ENCODE measurements at regions not wholly inside any gene's neighbourhood (a gene's known extent, or its start where the extent isn't known, plus 50 kb on each side); places are given as distances from the start of the nearest gene placed in this dataset.

DNA sequence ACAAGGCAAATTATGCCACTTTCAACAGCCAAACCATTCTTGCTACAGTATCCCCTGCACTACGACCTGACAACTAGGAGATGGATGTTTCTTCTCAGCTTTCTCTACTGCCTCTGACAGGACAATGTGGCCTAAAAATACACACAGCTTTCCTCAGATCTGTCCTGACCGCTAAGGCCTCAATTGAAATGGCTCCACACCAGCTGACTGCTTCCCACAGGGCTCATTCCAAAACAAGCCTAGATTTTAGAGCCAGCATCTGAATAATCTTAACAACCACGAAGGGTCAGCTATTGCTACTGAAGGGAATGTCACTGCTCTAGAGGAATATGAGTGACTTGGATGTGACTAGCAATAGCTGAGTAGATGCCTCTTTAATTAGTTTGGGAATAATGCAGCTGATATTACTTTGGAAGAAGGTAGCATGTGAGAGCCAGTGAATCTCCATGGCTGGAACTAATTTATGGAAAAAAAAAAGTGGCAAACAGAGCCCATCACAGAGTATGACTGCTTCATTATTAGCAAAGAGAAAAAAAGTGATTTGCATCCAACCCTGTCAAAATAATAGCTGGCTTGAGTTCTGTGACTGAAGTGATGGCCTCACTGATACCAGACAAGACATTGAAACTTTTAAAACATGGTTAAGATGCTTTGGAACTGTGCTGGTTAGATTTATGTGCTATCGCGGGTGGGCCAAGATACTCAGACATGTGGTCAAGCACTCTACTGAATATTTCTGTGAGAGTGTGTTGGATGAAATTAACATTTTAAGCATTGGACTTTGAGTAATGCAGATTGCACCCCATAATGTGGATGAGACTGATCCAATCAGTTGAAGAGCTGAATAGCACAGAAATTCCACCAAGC, 450.2 kb downstream of the NR2F1-AS1 start:
- DNase-seq (ENCODE audit: extremely low spot score, insufficient read length, low read depth) (no peak), FAIRE-seq (no peak)

DNA sequence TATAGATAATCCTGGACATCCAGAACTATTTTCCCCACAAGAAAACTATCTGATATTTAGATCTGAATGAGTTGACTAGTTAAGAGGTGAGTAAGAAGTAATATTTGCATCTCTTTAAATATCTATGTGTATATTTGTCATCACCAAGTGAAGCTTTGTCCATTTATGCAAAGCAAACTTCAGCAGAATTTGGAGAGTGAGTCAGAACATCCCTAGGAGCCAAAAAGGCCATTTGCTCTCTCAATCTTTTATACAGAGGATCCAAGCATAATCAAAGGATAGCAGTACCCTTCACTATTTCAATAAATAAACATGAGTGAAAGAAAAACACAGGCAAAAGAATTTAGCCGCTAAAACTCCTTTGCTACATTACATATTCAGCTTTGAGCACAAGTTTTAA, 454.4 kb downstream of the NR2F1-AS1 start:
- DNase-seq (ENCODE audit: extremely low spot score, insufficient read length, low read depth) (no peak), FAIRE-seq (no peak)

DNA sequence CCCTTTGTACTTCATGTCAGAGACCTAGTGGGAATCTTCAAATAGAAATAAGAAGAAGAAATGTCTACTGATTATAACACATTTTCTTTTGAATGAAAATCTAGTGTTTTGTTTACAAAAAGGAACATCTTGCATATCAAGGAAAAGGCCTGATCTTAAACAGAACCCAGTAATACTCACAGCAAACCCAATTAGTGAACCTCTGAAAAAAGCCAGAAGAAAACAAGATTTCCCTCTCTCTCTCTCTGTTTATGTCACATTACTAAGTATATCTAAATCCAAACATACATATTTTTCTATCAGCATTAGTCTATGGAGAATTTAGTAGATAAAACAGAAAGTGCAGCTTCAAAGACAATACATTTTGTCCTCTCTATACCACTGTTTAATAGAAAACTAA, 457.9 kb downstream of the NR2F1-AS1 start:
- no peak for FAIRE-seq

DNA sequence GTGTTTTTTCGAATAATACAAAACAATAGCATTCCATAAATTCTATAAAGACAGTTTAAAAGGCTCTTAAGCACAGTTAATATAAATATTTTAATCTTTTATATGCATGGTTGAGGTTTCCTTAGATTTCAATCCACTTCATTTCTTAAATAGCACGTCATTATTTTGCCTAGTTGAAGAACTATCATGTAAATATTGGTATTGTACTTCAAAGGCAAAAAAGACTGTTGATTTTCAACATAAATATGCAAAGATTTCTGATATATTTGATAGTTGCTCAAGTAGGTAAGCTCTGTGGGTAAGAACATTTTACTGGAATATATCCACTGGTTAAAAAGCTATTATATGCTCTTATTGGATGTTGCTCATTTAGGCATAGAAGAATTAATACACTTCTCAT, 458.6 kb downstream of the NR2F1-AS1 start:
- DNase-seq (ENCODE audit: extremely low spot score, insufficient read length, low read depth): no peak
- no peak for FAIRE-seq

More for the DNA sequence above, 457.9 kb downstream of the NR2F1-AS1 start:
- no peak for DNase-seq (ENCODE audit: extremely low spot score, insufficient read length, low read depth)

DNA sequence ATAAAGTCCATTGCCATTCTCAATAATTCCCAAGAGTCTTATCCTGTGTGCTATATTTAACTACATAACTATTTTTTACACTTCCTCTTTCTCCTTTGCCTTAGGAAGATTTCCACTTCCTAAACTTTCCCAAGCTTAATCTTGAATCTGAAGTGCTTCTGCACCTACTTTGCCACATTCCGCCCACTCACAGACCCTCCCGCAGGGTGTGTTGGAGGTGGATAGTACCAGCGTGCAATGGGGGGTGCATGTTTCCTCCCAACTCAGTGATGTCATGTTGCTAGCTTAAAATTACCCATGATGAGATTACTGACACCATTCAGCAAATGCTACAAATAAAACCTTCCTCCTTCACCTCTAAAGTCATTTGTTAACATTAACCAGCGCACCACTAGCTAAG, 460.2 kb downstream of the NR2F1-AS1 start:
- no peak for FAIRE-seq
- DNase-seq (ENCODE audit: extremely low spot score, insufficient read length, low read depth): no peak

DNA sequence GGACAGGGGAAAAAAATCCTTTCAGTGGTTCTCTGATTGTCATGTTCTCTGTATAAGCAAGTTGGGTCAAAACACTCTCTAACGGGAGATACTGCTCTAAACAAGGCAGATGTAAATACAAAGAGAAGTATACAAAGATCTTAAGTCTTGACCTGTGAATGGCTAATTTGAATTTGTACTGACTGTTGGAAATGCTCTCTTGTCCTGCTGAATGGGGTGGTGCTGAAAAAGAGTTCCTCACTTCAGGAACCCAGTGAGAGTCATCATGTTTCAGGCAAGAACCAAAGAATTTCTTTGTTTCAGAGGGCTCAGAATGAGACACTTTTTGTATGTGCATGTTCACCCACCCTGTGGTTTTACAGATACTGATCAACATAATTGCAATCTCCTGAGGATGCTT, 461.0 kb downstream of the NR2F1-AS1 start:
- DNase-seq (ENCODE audit: extremely low spot score, insufficient read length, low read depth) (no peak), FAIRE-seq (no peak)

DNA sequence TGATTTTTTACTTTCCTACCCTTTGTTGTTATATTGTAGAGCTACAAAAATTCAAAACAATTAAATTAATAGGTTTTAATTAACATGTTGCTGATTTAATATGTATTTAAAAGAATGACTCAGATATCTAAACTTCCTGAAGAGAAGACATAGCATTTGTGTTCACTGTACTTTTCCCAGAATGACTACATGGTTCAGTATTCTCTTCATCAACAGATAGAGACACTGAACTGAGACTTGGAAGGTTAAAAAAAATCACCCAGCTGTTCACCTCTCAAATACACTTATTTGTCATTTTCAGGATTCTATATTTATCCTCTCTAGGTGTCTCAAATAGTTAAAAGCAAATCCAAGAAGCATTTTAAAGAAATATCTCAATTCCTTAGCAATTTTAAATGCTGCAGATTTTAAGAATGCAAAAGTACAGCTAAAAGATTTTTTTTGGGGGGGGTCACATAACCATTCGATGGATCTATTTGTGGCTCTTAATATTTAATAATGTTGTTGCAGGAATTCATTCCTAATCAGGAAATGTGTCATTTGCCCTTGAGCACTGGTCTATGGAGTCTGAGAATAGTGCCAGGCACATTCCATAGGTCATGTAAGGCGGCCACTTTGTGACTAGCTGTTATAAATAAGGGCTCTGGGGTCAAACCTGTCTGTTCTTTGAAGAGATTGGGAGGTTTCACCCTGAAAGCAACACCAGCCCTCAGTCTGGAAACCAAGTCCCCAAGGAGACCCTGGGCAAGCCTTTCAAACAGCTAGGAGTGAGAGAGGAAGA, 463.1 kb downstream of the NR2F1-AS1 start:
- FAIRE-seq (no peak), DNase-seq (ENCODE audit: extremely low spot score, insufficient read length, low read depth) (no peak)

DNA sequence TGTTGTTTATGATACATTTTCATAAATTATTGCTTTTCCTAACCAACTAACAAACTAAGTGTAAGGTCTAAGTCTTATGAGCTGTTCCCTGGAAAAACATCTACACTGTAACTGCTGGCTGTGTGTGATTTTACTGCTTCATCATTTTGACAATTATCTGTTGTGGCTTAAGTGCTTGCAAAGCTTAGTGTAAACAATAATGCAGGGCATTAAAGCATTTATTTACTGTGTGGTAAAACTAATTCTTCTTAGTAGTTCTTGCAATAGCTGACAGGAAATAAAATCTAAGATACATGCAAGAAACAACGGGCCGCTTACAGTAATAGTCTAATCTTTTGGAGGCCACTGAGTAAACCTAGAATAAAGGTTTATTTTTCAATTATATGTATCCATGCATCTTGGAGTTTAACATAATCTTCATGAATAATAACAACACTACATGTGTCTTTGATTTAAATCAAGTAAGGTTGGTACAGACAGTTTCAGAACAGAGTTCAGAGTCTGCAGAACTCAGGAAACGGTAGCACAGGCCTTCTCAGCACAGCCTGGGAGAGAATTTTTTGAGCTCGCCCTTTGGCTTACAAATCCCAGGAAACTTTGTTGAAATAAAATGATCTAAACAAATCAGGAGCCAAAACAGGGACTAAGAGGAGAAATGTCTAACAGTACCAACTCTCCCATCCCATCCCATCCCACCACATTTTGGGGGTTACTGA, 473.1 kb downstream of the NR2F1-AS1 start:
- no peak for FAIRE-seq
- no peak for DNase-seq (ENCODE audit: extremely low spot score, insufficient read length, low read depth)

DNA sequence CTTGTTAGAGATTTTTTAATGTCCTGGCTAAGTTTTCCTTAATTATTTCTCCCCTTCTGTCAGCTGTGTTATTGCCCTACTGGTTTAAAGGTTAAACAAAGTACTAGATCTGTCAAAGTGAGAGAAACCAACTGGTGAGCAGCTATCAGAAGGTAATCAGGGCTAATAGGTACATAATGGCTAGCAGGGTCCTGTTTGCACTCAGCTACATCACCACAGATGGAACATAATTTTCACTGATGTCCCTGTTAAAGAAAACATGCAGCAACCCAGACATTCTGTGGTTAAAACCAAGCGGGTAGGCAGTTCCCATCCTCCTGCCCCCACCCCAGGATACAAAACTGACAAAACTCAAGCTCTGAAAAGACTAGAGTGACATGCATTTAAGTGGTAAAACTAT, 473.9 kb downstream of the NR2F1-AS1 start:
- no peak for DNase-seq (ENCODE audit: extremely low spot score, insufficient read length, low read depth)
- FAIRE-seq: no peak

DNA sequence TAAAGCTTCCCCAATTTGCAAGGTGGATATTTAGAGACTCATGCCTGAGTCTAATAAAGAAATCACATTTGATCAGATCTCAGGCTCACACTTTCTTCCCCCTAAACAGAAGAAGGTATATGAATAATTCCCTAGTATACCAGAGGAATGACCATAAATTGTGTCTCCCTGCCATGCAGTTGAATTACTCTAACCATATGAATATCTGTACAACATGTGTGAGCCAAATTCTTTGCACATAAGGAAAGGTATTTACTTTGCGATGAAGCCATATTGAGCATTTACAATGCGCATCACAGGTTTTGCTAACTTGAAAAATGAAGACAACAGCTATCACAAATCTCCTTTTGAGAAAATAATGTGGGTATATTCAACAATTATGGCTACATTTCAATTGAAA, 479.4 kb downstream of the NR2F1-AS1 start:
- FAIRE-seq: no peak
- DNase-seq (ENCODE audit: extremely low spot score, insufficient read length, low read depth): no peak

DNA sequence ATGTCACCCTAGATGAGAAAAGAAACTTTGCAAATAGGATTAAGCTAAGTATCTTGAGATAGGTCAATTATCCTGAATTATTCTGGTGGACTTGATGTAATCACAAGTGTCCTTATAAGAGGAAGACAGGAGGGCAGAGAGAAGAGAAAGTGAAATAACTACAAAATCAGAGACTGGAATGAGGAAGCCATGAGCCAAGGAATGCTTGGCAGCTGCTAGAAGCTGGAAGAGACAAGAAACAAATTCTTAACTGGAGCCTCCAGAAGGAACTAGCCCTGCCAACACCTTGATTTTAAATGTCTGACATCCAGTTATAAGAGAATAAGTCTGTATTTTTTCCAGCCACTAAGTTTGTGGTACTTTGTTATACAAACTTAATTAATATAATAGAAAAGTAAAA, 480.0 kb downstream of the NR2F1-AS1 start:
- no peak for DNase-seq (ENCODE audit: extremely low spot score, insufficient read length, low read depth)

DNA sequence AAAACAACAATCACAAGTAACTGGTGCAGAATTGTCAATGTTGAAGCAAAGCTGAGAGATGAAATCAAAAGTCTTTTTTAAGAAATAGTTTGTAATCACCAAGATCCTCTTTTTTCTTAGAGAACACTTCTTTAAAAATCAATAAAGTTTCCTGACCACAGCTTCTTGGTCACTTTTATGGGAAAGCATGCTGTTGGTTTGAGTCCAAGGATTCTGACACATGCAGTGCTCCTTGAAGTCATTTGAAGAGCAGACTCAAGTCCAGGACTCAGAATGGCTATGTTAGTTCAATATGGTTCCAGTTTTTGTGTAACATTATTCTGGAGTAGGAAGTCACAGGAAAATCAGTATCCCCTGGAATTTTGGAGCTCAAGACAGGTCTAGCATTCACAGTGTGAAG, 480.6 kb downstream of the NR2F1-AS1 start:
- no peak for FAIRE-seq
- no peak for DNase-seq (ENCODE audit: extremely low spot score, insufficient read length, low read depth)

More for the DNA sequence above, 480.0 kb downstream of the NR2F1-AS1 start:
- FAIRE-seq: no peak

DNA sequence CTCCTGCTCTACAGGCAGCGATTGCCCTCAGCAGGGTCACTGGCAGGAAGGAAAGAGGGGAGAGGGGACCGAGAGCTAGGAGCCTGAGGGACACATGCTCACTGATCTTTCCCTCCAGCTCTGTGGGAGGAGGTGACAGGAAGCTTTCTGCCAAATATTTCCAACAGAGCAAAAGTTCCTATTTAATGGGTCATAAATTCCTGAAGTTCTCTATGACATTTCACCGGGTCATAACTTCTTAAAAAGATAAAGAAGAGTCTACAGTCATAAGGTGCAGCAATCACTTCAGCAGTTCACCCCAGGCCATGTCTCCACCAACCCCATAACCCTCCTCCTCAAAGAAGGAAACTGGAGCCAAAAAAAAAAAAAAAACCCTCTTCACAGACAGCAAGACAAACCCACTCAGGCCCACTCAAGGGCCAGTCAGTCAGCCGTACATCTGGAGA, 481.1 kb downstream of the NR2F1-AS1 start:
- no peak for DNase-seq (ENCODE audit: extremely low spot score, insufficient read length, low read depth)
- FAIRE-seq: no peak

DNA sequence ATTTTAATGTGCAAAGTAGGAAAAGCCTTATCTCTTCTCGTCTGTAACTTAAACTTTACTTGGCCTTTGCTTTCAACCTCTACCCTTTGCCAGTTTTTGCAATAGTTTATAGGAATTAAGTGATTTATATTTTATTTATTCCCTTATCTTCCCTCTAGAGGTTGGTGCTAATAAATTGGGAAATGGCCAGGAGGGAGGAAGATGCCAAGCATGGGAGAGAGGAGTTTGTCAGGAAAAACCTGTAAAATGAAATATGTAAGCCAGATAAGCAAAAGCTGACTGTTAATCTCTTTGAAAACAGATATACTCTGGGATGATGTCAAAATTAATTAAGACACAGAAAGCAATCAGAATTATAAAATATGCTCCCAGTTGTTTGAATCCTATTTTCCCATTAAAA, 484.5 kb downstream of the NR2F1-AS1 start:
- DNase-seq (ENCODE audit: extremely low spot score, insufficient read length, low read depth) (no peak), FAIRE-seq (no peak)

DNA sequence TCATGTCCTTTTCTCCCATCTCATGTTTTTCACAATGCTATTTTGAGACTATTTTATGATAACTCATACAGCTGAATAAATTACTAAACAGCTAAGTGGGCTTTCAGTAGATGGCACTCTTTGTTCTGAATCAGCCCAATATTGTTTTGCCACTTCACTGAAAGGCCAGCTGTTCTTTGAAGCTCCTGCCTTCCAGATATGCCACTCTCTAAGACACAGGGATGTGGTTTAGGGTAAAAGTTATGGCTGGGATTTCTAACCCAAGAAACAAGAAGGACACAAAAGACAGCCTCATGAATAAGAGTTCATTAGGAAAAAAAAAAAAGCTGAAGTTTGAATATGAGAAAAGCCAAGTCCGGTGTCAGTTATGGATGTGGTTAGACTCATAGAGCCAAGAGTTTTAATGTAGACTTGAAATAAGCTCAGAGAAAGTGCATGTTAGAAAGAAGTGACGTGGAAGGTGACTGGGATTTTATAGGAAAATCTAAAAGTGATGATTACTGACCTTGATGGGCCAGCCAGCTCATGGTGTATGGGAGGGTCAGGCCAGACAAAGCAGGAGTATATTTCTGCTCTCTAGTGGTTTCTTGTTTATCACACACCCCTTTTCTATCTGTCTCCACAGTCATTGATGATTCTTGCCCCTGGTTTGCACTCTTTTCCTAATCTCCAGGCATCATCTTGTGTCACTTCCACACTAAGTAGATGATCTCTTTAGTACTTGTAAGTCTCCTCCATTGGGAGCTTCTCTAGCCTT, 488.5 kb downstream of the NR2F1-AS1 start:
- FAIRE-seq (no peak), DNase-seq (ENCODE audit: extremely low spot score, insufficient read length, low read depth) (no peak)

DNA sequence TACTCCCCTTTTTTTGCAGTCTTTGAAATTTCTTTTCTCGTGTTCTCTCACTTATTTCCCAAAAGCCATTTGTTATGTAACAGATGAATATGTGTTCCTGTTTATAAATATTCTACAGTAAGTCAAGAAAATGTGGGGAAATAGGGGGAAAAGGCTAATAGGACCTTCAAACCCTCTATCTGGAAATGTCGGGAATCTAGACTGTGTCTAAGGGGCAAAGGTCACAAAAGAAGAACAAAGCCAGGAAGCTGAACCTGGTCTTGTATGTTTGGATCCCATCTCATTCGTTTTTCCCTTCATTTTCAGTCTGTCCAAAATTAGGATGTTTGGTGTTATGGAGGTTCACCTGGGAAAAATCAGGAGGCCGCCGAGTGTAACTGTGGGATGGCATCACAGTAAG, 490.3 kb downstream of the NR2F1-AS1 start:
- DNase-seq (ENCODE audit: extremely low spot score, insufficient read length, low read depth) (no peak), FAIRE-seq (no peak)

DNA sequence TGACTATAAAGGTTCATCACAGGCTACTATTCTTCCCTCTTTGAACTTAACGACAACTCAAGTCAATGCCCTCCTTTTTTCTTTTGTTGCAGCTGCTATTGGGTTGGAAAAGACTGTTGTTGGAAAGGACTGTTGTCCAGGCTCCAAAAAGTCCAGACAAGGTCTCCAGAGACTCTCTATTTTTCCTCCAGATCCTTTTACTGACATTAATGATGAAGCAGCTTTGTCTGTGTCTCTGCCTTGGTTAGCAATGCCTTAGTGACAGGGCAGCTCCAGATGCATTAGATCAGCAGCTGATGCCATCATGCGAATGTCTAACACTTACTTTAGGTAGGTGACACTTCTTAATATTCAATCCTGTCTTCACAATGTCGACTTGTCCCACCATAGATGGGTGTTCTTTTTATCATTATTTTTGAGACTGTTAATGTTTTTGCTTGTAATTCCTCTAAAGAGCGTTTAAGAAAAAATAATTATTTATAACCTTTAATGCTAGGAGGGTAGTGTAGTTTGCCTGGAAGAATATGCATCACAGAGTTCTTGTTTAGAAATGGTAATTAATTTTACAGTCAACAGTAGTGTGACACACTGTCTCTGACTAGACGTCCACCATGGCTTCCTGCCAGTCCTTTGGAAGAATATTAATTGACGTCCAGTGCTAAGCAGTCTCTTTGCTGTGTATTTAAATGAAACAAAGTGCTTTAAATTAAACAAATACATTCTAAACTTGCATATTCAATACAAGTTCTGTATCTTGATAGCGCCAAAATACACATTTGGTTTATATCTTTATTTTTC, 492.2 kb downstream of the NR2F1-AS1 start:
- FAIRE-seq: no peak
- no peak for DNase-seq (ENCODE audit: extremely low spot score, insufficient read length, low read depth)

DNA sequence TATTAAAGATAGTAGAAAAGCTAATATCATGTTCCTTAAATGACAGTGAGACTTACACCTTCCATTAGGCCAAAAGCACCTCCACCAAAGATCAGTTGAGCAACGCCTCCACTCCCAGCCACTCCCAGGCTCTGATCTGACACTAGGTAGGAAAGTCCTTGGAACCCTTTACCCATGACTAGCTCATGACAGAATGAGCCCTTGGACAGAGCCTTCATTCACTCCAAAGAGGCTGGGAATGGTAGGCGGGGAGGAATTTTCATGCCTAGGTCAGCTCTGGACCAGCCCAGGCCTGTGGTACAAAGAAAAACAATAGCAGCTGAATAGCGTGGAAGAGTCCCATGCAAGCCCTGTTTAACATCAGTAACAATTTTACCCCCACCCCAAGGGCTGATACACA, 493.7 kb downstream of the NR2F1-AS1 start:
- DNase-seq (ENCODE audit: extremely low spot score, insufficient read length, low read depth): no peak
- FAIRE-seq: no peak

DNA sequence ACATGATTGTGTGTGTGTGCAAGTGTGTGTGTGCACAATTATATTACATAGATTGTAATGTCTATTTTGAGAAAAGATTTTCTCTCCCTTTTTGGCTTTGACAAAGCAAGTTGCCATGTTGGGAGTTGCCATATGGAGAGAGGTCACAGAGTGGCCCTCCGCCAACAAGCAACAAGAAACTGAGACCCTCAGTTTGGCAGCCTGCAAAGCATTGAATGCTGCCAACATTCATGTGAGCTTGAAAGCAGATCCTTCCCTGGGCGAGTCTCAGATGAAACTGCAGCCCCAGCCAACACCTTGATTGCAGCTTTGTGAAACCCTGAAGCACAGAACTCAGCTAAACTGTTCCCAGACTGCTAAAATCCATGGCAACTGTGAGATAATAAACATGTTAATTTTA, 498.0 kb downstream of the NR2F1-AS1 start:
- FAIRE-seq (no peak), DNase-seq (ENCODE audit: extremely low spot score, insufficient read length, low read depth) (no peak)
